ENCODE measurements at regions not wholly inside any gene's neighbourhood (a gene's known extent, or its start where the extent isn't known, plus 50 kb on each side); places are given as distances from the start of the nearest gene placed in this dataset.

DNA sequence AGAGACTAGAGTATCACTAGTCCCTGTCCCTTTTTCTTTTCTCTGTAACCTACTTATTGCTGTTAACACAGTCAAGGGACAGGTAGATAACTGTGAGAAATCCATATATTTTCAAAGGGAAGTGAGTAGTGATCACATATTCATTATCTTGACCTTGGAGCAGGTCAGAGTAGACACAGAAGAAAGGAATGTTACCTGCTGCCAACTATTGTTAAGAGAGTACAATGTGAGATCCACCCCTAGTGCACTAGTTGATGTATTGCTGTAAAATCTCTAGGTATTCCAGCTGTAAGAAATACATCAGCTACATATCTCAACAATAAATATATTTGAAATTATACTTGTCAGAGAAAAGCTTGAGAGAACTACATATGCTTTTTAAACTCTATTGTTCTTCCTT, 68.7 kb upstream of the ADGRL2 start:
- no peak for TF ChIP-seq RAD21 (conservative IDR thresholded peaks at IDR 0.05)
- no peak for TF ChIP-seq CTCF (IDR thresholded peaks at IDR 0.05; ENCODE audit: poor library complexity, severe bottlenecking)
- no peak for TF ChIP-seq EZH2 (IDR thresholded peaks at IDR 0.05; ENCODE audit: borderline replicate concordance, insufficient read depth, low read length, poor library complexity, severe bottlenecking)

Measured in neural cell (in vitro differentiated cells).